A549 (cell line): ENCODE measurements at regions not wholly inside any gene's neighbourhood (a gene's known extent, or its start where the extent isn't known, plus 50 kb on each side); places are given as distances from the start of the nearest gene placed in this dataset.

Source experiments
- ATAC-seq, 2 experiments: fragments of 200-7000 bp in 1 of 2; fragments of >200 bp in 1 of 2; cut with Nextera tagmentation in 1 of 2; cut with Tn5 transposase in 1 of 2; 3 replicates each; pipeline versions ENCODE4 v1.8.0 to v1.9.1; 2018 to 2020; ENCODE audit warnings: mild to moderate bottlenecking in 1 of 2, moderate library complexity in 1 of 2
- CTCF ChIA-PET: fragments of 300-600 bp; sonication (Branson Sonifier 250); formaldehyde crosslinking; extraction: SDS; loops from one replicate; lab custom pipeline; 2021; ENCODE audit warnings: antibody characterized with exemption, inconsistent platforms; lab: Yijun Ruan, JAX
- POLR2A ChIA-PET: fragments of 350-600 bp; formaldehyde crosslinking; extraction: SDS; loops from one replicate; lab custom pipeline; 2021; ENCODE audit warnings: antibody characterized with exemption, inconsistent platforms; lab: Yijun Ruan, JAX
- DNase-seq, 2 experiments: peaks; one replicate each; pipeline versions ENCODE4 v3.0.0 to v3.0.0-alpha.2; 2011 to 2016; ENCODE audit warnings: low read depth in 1 of 2, low spot score in 1 of 2
- FAIRE-seq: peaks from 2 replicates; lab custom pipeline; 2011; peaks lifted over from hg19 to GRCh38; lab: Jason Lieb, UNC
- H3K27ac ChIP-seq, 2 experiments: fragments of >200 bp; sonication (Bioruptor Twin); formaldehyde crosslinking; 3 replicates each; pipeline ENCODE4 v1.5.1; 2016 to 2017
- H3K4me1 ChIP-seq: fragments of >200 bp; sonication (Bioruptor Twin); formaldehyde crosslinking; 3 replicates; pipeline ENCODE4 v1.6.1; 2016
- H3K4me2 ChIP-seq: fragments of >200 bp; sonication (Bioruptor Twin); formaldehyde crosslinking; 3 replicates; pipeline ENCODE4 v1.6.1; 2016
- H3K4me3 ChIP-seq: fragments of >200 bp; sonication (Bioruptor Twin); formaldehyde crosslinking; 3 replicates; pipeline ENCODE4 v1.5.1; 2016
- H3K9me3 ChIP-seq: fragments of >200 bp; sonication (Bioruptor Twin); formaldehyde crosslinking; 3 replicates; pipeline ENCODE4 v1.6.1; 2016
- BCL3 ChIP-seq: fragments of >200 bp; sonication (Bioruptor Twin); formaldehyde crosslinking; IDR thresholded peaks from 3 replicates; pipeline ENCODE4 v1.6.1; 2016
- BHLHE40 ChIP-seq: IDR thresholded peaks from 2 replicates; pipeline ENCODE4 v1.6.1; 2012; ENCODE audit warnings: low read depth, low read length, inconsistent platforms
- CBX2 ChIP-seq: fragments of 200-600 bp; sonication (generic); IDR thresholded peaks from 2 replicates; pipeline ENCODE4 v1.6.1; 2016; ENCODE audit warnings: low read depth, mild to moderate bottlenecking, borderline replicate concordance
- CBX8 ChIP-seq: fragments of 200-600 bp; sonication (generic); IDR thresholded peaks from 2 replicates; pipeline ENCODE4 v1.6.1; 2016
- EHMT2 ChIP-seq: fragments of 200-600 bp; sonication (generic); IDR thresholded peaks from 2 replicates; pipeline ENCODE4 v1.6.1; 2016; ENCODE audit warnings: antibody characterized with exemption, low read depth, mild to moderate bottlenecking, moderate library complexity
- EP300 ChIP-seq, 2 experiments: fragments of >200 bp; sonication (Bioruptor Twin); formaldehyde crosslinking; IDR thresholded peaks; 2 replicates in 1 of 2; 3 replicates in 1 of 2; pipeline ENCODE4 v1.6.1; 2016 to 2017
- ESRRA ChIP-seq: fragments of 150-350 bp; IDR thresholded peaks from 2 replicates; pipeline ENCODE4 v1.6.1; 2014; ENCODE audit warnings: mild to moderate bottlenecking, low read length, borderline replicate concordance
- FOSB ChIP-seq: fragments of 250-450 bp; sonication (Bioruptor Pico); IDR thresholded peaks from 2 replicates; pipeline ENCODE4 v1.5.0; 2020; ENCODE audit warnings: mild to moderate bottlenecking, moderate library complexity
- GATA3 ChIP-seq: IDR thresholded peaks from 2 replicates; pipeline ENCODE4 v1.6.1; 2012; ENCODE audit warnings: borderline replicate concordance
- HES2 ChIP-seq: fragments of >200 bp; sonication (Bioruptor Twin); formaldehyde crosslinking; IDR thresholded peaks from 2 replicates; pipeline ENCODE4 v1.6.1; 2016
- HOXA7 ChIP-seq: fragments of 250-450 bp; sonication (Bioruptor Pico); IDR thresholded peaks from 2 replicates; pipeline ENCODE4 v1.5.0; 2020; ENCODE audit warnings: mild to moderate bottlenecking, moderate library complexity
- HOXB13 ChIP-seq: fragments of 250-450 bp; sonication (Bioruptor Pico); IDR thresholded peaks from 2 replicates; pipeline ENCODE4 v1.5.0; 2020; ENCODE audit warnings: low read depth, mild to moderate bottlenecking, moderate library complexity
- HOXB5 ChIP-seq: fragments of 250-450 bp; sonication (Bioruptor Pico); IDR thresholded peaks from 2 replicates; pipeline ENCODE4 v1.5.0; 2020; ENCODE audit warnings: mild to moderate bottlenecking, moderate library complexity
- JUN ChIP-seq, 2 experiments: fragments of >200 bp; sonication (Bioruptor Twin); formaldehyde crosslinking; IDR thresholded peaks; 2 replicates in 1 of 2; 3 replicates in 1 of 2; pipeline ENCODE4 v1.6.1; 2016 to 2017
- JUNB ChIP-seq: fragments of >200 bp; sonication (Bioruptor Twin); formaldehyde crosslinking; IDR thresholded peaks from 2 replicates; pipeline ENCODE4 v1.6.1; 2016
- KDM5A ChIP-seq: fragments of 200-600 bp; sonication (generic); IDR thresholded peaks from 2 replicates; pipeline ENCODE4 v1.6.1; 2016; ENCODE audit warnings: antibody characterized with exemption, mild to moderate bottlenecking
- MAFK ChIP-seq: fragments of 450-650 bp; IDR thresholded peaks from 2 replicates; pipeline ENCODE4 v1.6.1; 2014; ENCODE audit not compliant: partially characterized antibody
- MYC ChIP-seq: IDR thresholded peaks from 2 replicates; pipeline ENCODE4 v1.6.1; 2012; ENCODE audit warnings: mild to moderate bottlenecking, inconsistent platforms, low read length, improper control_type of control experiment, borderline replicate concordance
- NR3C1 ChIP-seq: fragments of >200 bp; sonication (Bioruptor Twin); formaldehyde crosslinking; IDR thresholded peaks from 3 replicates; pipeline ENCODE4 v1.6.1; 2017
- RAD21 ChIP-seq, 2 experiments: fragments of >200 bp in 1 of 2; sonication (Bioruptor Twin) in 1 of 2; formaldehyde crosslinking in 1 of 2; IDR thresholded peaks in 1 of 2; conservative IDR thresholded peaks in 1 of 2; 2 replicates in 1 of 2; 3 replicates in 1 of 2; pipeline ENCODE4 v1.6.1; 2012 to 2018; ENCODE audit warnings: inconsistent platforms in 1 of 2
- RARB ChIP-seq: fragments of 250-450 bp; sonication (Bioruptor Pico); IDR thresholded peaks from 2 replicates; pipeline ENCODE4 v1.8.0; 2021; ENCODE audit warnings: mild to moderate bottlenecking, moderate library complexity
- RCOR1 ChIP-seq: fragments of 150-350 bp; IDR thresholded peaks from 2 replicates; pipeline ENCODE4 v1.6.1; 2014; ENCODE audit warnings: antibody characterized with exemption, low read length, low read depth
- REST ChIP-seq: fragments of 200-600 bp; sonication (generic); IDR thresholded peaks from 2 replicates; pipeline ENCODE4 v1.6.1; 2016; ENCODE audit warnings: antibody characterized with exemption, mild to moderate bottlenecking, moderate library complexity
- RFX5 ChIP-seq: fragments of 450-650 bp; IDR thresholded peaks from 2 replicates; pipeline ENCODE4 v1.7.1; 2014; ENCODE audit warnings: antibody characterized with exemption, mild to moderate bottlenecking, moderate library complexity
- SMC3 ChIP-seq: fragments of >200 bp; sonication (Bioruptor Twin); formaldehyde crosslinking; IDR thresholded peaks from 3 replicates; pipeline ENCODE4 v1.6.1; 2018; ENCODE audit warnings: inconsistent platforms
- SREBF2 ChIP-seq: fragments of 450-650 bp; IDR thresholded peaks from 2 replicates; pipeline ENCODE4 v1.6.1; 2014; ENCODE audit warnings: mild to moderate bottlenecking, moderate library complexity
- TFCP2L1 ChIP-seq: fragments of 250-450 bp; sonication (Bioruptor Pico); IDR thresholded peaks from 2 replicates; pipeline ENCODE4 v1.5.0; 2021; ENCODE audit warnings: mild to moderate bottlenecking
- TP53 ChIP-seq: fragments of 250-450 bp; sonication (Bioruptor Pico); IDR thresholded peaks from 2 replicates; pipeline ENCODE4 v1.5.0; 2021; ENCODE audit warnings: mild to moderate bottlenecking, moderate library complexity
- ZFP36 ChIP-seq: fragments of 450-650 bp; IDR thresholded peaks from 2 replicates; pipeline ENCODE4 v1.6.1; 2014; ENCODE audit warnings: borderline replicate concordance; ENCODE audit not compliant: partially characterized antibody
- WGBS: methylation state at CpG from one replicate; pipeline ENCODE4 v1.1.6; 2017; ENCODE audit errors: missing lambda C conversion rate; 5-methylcytosine and 5-hydroxymethylcytosine counted together

GRCh38 chr1:115475901-115476300, 137.9 kb upstream of the NGF start:
- DNase-seq (no peak), FAIRE-seq (no peak), ATAC-seq (no peak)
- 60% methylated on average over 5 of the region's 5 CpGs for WGBS
- no peak overlapping the region for H3K4me3 ChIP-seq
- no peaks in the 10 kb centered on the region for H3K9me3 ChIP-seq
- ChIA-PET CTCF (interaction anchor here (1.1 to 2.7 kb wide), 3 partner anchors 118 to 337 kb away, joined by 3 to 12 read pairs (median 4); no protein-coding TSS in a partner anchor), POLR2A (no interaction called here)
- TF ChIP-seq JUN (IDR thresholded peaks at IDR 0.05) (no peak), HOXB13 (CRISPR knock-in tag) (no peak), EP300 (IDR thresholded peaks at IDR 0.05) (no peak), ESRRA (no peak), RFX5 (no peak), HES2 (no peak), REST (no peak), SREBF2 (no peak), FOSB (CRISPR knock-in tag) (no peak), RAD21 (conservative IDR thresholded peaks at IDR 0.05 in 1 of 2, IDR thresholded peaks at IDR 0.05 in 1 of 2) (no peak), TFCP2L1 (no peak), CBX8 (no peak), RCOR1 (no peak), BHLHE40 (no peak), SMC3 (no peak), EHMT2 (no peak), GATA3 (no peak)
- H3K4me2 ChIP-seq: no peak overlapping the region
- no peak overlapping the region for H3K27ac ChIP-seq
- no peaks in the 10 kb centered on the region for H3K4me1 ChIP-seq

- H3K4me1 ChIP-seq: peaks cover 3% of the 10 kb centered on the region
- no peak overlapping the region for H3K27ac ChIP-seq
- POLR2A ChIA-PET: no interaction called here
- CTCF ChIA-PET: interaction anchor here (1.1 to 2.7 kb wide), 2 partner anchors 120 to 337 kb away, joined by 3 to 12 read pairs; no protein-coding TSS in a partner anchor
- FAIRE-seq (no peak), ATAC-seq (no peak), DNase-seq (no peak)
- no peaks in the 10 kb centered on the region for H3K9me3 ChIP-seq
- TF ChIP-seq ZFP36: no peak
- TF ChIP-seq HOXA7 (CRISPR knock-in tag): no peak
- TF ChIP-seq BCL3: no peak
- TF ChIP-seq TP53 (CRISPR knock-in tag): no peak
- no peak for TF ChIP-seq MYC
- TF ChIP-seq CBX2: no peak
- TF ChIP-seq MAFK: no peak
- TF ChIP-seq BHLHE40: no peak
- TF ChIP-seq JUNB: no peak
- no peak for TF ChIP-seq KDM5A
- TF ChIP-seq HOXB5 (CRISPR knock-in tag): no peak
- TF ChIP-seq REST: no peak
- TF ChIP-seq RARB (CRISPR knock-in tag): no peak
- TF ChIP-seq NR3C1: no peak
- TF ChIP-seq HES2: no peak
- no peak overlapping the region for H3K4me2 ChIP-seq
- H3K4me3 ChIP-seq: no peak overlapping the region
- WGBS: 54% methylated on average over 2 of the region's 2 CpGs
These were observed 137.2 kb upstream of the NGF start for GRCh38 chr1:115475252-115475651.
